OCI-LY7 (cell line): ENCODE measurements at regions not wholly inside any gene's neighbourhood (a gene's known extent, or its start where the extent isn't known, plus 50 kb on each side); places are given as distances from the start of the nearest gene placed in this dataset.

Experiments
- BruUV-seq: library from RNA; stranded (reverse); fragments of 400-500 nt; replicated peaks from 2 replicates; lab custom pipeline; 2021; lab: Mats Ljungman, UMichigan
- CTCF ChIA-PET: fragments of 300-600 bp; sonication (Branson Sonifier 250); formaldehyde crosslinking; loops from one replicate; lab custom pipeline; 2022; ENCODE audit warnings: antibody characterized with exemption; ENCODE audit not compliant: unreplicated experiment; lab: Charles Lee
- POLR2A ChIA-PET: fragments of 300-600 bp; sonication (Branson Sonifier 250); formaldehyde crosslinking; loops from one replicate; lab custom pipeline; 2022; ENCODE audit warnings: antibody characterized with exemption; lab: Charles Lee
- DNase-seq: peaks from one replicate; pipeline ENCODE4 v3.0.0-alpha.2; 2015; ENCODE audit warnings: low spot score
- H2AFZ ChIP-seq: fragments of 200-600 bp; sonication (generic), shearing (Covaris generic); 2 replicates; pipeline ENCODE4 v1.6.1; 2014; ENCODE audit warnings: mild to moderate bottlenecking, antibody characterized with exemption, low read length, moderate library complexity
- H3K27ac ChIP-seq: fragments of 200-600 bp; sonication (generic); 2 replicates; pipeline ENCODE4 v1.5.1; 2014; ENCODE audit warnings: mixed run types, low read depth, mild to moderate bottlenecking, moderate library complexity, low read length, inconsistent platforms; ENCODE audit not compliant: poor library complexity, severe bottlenecking
- H3K36me3 ChIP-seq: fragments of 200-600 bp; sonication (generic); 2 replicates; pipeline ENCODE4 v1.6.1; 2014; ENCODE audit warnings: mild to moderate bottlenecking, antibody characterized with exemption, low read length, moderate library complexity, mixed read lengths; ENCODE audit not compliant: insufficient read depth
- H3K4me1 ChIP-seq: fragments of 200-600 bp; sonication (generic); 2 replicates; pipeline ENCODE4 v1.5.1; 2014; ENCODE audit warnings: mild to moderate bottlenecking, low read length; ENCODE audit not compliant: insufficient read depth, poor library complexity, severe bottlenecking
- H3K4me2 ChIP-seq: fragments of 200-600 bp; sonication (generic); 2 replicates; pipeline ENCODE4 v1.6.1; 2014; ENCODE audit warnings: mild to moderate bottlenecking, low read length
- H3K4me3 ChIP-seq: fragments of 200-600 bp; sonication (generic); 2 replicates; pipeline ENCODE4 v1.5.1; 2014; ENCODE audit warnings: mild to moderate bottlenecking, low read depth, low read length; ENCODE audit not compliant: poor library complexity, severe bottlenecking
- H3K79me2 ChIP-seq: fragments of 200-600 bp; sonication (generic); 2 replicates; pipeline ENCODE4 v1.6.1; 2016; ENCODE audit warnings: low read depth, mild to moderate bottlenecking, low read length, moderate library complexity, mixed read lengths; ENCODE audit not compliant: insufficient read depth
- H3K9me2 ChIP-seq: fragments of 200-600 bp; sonication (generic); 2 replicates; pipeline ENCODE4 v1.6.1; 2016; ENCODE audit warnings: mild to moderate bottlenecking, low read length, mixed read lengths; ENCODE audit not compliant: insufficient read depth
- H3K9me3 ChIP-seq: fragments of 200-600 bp; sonication (generic); 2 replicates; pipeline ENCODE4 v1.6.1; 2014; ENCODE audit warnings: mild to moderate bottlenecking, mixed run types, low read length, mixed read lengths
- H4K20me1 ChIP-seq: fragments of 200-600 bp; sonication (generic); 2 replicates; pipeline ENCODE4 v1.6.1; 2014; ENCODE audit warnings: mild to moderate bottlenecking, antibody characterized with exemption, low read length, moderate library complexity, mixed read lengths; ENCODE audit not compliant: insufficient read depth
- EZH2phosphoT487 ChIP-seq: fragments of 200-600 bp; sonication (generic); IDR thresholded peaks from 2 replicates; pipeline ENCODE4 v1.6.1; 2018; ENCODE audit warnings: low read depth, borderline replicate concordance, mild to moderate bottlenecking, mixed run types, antibody characterized with exemption, low read length, moderate library complexity, mixed read lengths
- intact Hi-C: fragments of 100-400 bp; cut with micrococcal nuclease; formaldehyde crosslinking; loops from one replicate; pipeline ENCODE4 v1.10.0; 2022; ENCODE audit not compliant: unreplicated experiment
- TF ChIP-seq, protein P1 (sequence below): fragments of 200-600 bp; sonication (generic); conservative IDR thresholded peaks from 2 replicates; pipeline ENCODE4 v1.5.1; 2014; ENCODE audit warnings: mild to moderate bottlenecking, antibody characterized with exemption, low read length, moderate library complexity, mixed read lengths

DNA sequence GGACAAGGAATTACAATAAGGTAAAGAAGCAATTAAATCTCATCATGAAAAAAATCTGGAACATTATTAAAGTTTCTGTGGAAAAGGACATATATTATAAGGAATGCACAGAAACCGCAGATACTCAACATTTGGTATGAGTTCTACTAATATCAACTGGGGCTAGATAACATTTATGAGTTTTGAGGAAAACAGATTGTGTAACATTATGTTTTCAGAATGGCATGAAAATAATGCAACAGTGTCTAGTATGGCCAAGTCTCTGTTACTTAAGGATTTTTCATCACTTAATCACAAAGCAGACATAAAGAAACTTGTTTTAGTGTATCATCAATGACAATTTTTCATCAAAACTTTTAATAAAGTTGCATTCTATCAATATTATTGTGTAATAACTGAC is 785.0 kb downstream of the GLUD2 start:
- Histone ChIP-seq H3K4me2 (no peak overlapping the region), H3K36me3 (no peaks in the 10 kb centered on the region), H3K27ac (no peak overlapping the region), H2AFZ (no peak overlapping the region), H3K9me3 (no peaks in the 10 kb centered on the region), H4K20me1 (no peaks in the 10 kb centered on the region), H3K4me1 (no peaks in the 10 kb centered on the region), H3K79me2 (no peaks in the 10 kb centered on the region), H3K9me2 (no peaks in the 10 kb centered on the region), H3K4me3 (no peak overlapping the region)
- no TSS peak for BruUV-seq
- TF ChIP-seq EZH2phosphoT487 = no peak
- TF ChIP-seq, protein P1, sequence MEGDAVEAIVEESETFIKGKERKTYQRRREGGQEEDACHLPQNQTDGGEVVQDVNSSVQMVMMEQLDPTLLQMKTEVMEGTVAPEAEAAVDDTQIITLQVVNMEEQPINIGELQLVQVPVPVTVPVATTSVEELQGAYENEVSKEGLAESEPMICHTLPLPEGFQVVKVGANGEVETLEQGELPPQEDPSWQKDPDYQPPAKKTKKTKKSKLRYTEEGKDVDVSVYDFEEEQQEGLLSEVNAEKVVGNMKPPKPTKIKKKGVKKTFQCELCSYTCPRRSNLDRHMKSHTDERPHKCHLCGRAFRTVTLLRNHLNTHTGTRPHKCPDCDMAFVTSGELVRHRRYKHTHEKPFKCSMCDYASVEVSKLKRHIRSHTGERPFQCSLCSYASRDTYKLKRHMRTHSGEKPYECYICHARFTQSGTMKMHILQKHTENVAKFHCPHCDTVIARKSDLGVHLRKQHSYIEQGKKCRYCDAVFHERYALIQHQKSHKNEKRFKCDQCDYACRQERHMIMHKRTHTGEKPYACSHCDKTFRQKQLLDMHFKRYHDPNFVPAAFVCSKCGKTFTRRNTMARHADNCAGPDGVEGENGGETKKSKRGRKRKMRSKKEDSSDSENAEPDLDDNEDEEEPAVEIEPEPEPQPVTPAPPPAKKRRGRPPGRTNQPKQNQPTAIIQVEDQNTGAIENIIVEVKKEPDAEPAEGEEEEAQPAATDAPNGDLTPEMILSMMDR = no peak
- ChIA-PET CTCF (no interaction called here), POLR2A (no interaction called here)
- intact Hi-C loops = no loop called here
- DNase-seq = no peak

DNA sequence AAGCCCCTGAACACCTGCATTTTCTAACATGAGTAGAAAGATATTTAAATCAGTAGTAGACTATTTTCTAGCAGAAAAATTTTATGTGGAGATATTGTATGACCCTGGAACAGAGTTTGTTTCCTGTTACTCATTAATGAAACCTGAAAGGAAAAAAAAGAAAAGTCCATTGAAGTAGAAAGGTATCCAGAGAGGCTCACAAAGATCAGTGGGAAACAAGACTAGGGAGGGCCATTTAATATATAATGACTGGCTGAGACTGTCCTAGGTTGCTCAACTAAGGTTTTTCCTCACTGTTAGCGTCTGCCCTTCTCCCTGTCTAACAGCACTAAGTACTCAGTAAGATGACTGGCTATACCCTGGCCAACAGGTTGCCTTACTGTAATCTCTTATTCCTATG is 788.6 kb downstream of the GLUD2 start:
- intact Hi-C loops = no loop called here
- TF ChIP-seq, protein P1 = no peak
- no peak for TF ChIP-seq EZH2phosphoT487
- Histone ChIP-seq H3K27ac (no peak overlapping the region), H3K4me3 (no peak overlapping the region), H3K4me2 (no peak overlapping the region), H3K9me2 (no peaks in the 10 kb centered on the region), H2AFZ (no peak overlapping the region), H3K4me1 (no peaks in the 10 kb centered on the region), H3K79me2 (no peaks in the 10 kb centered on the region), H3K9me3 (no peaks in the 10 kb centered on the region), H4K20me1 (no peaks in the 10 kb centered on the region), H3K36me3 (no peaks in the 10 kb centered on the region)
- ChIA-PET POLR2A (no interaction called here), CTCF (no interaction called here)
- DNase-seq = no peak
- BruUV-seq = no TSS peak

DNA sequence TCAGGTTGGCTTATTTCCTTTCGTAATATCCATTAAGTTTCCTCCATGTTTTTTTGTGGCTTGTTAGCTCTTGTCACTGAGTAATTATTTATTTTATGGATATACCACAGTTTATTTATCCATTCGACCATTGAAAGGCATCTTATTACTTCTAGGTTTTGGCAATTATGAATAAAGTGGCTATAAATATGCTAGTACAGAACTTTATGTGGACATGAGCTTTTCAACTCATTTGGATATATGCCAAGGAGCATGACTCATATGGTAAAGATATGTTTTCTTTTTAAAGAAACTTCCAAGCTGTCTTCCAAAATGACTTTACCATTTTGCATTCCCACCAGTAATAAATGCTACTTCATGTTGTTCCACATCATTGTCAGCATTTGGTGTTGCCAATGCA is 803.6 kb downstream of the GLUD2 start:
- H2AFZ ChIP-seq = no peak overlapping the region
- no peak for TF ChIP-seq EZH2phosphoT487
- TF ChIP-seq, protein P1 = no peak
- H3K9me2 ChIP-seq = no peaks in the 10 kb centered on the region
- H3K79me2 ChIP-seq = no peaks in the 10 kb centered on the region
- H3K4me1 ChIP-seq = no peaks in the 10 kb centered on the region
- BruUV-seq = no TSS peak
- no peaks in the 10 kb centered on the region for H4K20me1 ChIP-seq
- no peak overlapping the region for H3K4me3 ChIP-seq
- no peaks in the 10 kb centered on the region for H3K36me3 ChIP-seq
- POLR2A ChIA-PET = no interaction called here
- CTCF ChIA-PET = no interaction called here
- no peak for DNase-seq
- no peak overlapping the region for H3K4me2 ChIP-seq
- intact Hi-C loops = no loop called here
- no peaks in the 10 kb centered on the region for H3K9me3 ChIP-seq
- H3K27ac ChIP-seq = no peak overlapping the region
